Cerebellar cortex (tissue), 1 donor: ENCODE measurements at regions not wholly inside any gene's neighbourhood (a gene's known extent, or its start where the extent isn't known, plus 50 kb on each side); places are given as distances from the start of the nearest gene placed in this dataset.
"Not testable (repeated sequence)": the region's sequence is repeated elsewhere in the genome, so short reads cannot be mapped to it uniquely, and the experiment has no call there.

Experiments
- DNase-seq: peaks from one replicate; pipeline ENCODE4 v3.0.0-alpha.2; 2015; ENCODE audit warnings: low spot score

DNA sequence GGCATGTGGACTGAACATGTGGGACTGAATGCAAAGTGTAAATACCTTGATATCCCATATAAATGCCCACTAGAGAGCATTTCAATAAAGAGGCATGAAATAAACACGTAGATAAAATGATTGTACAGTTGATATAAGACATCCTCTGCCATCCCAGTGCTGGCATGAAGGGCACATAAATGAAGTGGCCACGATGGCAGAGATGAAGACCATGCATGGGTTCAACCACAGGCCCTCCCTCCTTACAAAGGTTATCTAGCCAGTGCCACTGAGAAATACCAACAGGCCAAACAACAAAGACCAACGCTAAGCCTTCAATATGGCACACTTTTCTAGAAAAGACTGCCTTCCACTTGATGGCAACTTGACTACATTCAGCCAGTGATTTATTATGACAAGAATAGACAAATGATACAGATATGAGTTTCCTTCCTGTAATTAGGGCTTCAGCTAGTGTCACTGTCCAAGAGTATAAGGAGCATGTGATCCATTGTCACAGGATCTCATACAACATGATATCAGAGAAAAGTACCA, 493.9 kb upstream of the MAP2 start:
- no peak for DNase-seq

DNA sequence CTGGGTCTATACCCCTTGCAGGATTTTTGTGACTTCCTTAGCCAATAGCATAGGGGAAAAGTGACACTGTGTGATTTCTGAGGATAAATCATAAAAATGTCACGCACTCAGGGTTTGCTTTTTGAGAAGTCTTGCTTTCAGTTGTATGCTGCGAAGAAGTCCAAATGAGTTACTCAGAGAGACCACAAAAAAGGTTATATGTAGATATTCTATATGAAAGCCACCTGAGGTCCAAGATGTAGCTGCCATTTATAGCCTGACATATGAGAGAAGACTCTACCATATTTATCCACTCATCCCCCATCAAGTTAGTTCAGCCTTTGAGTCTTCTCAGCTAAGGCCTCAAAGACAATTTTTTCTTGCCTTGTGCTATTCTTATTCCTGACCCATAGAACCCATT, 488.3 kb upstream of the MAP2 start:
- no peak for DNase-seq

DNA sequence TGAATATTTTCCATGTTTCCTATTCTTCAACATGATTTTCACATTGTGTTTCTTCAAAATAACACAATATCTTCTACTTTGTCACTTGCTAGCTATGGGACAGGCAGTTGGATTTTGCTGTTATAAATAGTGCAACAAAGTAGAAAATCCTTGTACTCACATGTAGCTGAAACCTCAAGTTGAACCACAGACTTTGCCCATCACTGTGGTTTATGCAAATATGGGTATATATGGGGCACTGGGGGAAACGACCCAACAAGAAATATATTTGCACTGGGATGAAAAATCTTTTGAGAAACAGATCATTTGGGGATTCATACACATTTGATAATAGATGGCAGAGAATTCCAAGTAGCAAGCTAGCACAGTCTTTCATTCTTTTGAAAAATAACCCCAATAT, 486.3 kb upstream of the MAP2 start:
- DNase-seq = no peak

DNA sequence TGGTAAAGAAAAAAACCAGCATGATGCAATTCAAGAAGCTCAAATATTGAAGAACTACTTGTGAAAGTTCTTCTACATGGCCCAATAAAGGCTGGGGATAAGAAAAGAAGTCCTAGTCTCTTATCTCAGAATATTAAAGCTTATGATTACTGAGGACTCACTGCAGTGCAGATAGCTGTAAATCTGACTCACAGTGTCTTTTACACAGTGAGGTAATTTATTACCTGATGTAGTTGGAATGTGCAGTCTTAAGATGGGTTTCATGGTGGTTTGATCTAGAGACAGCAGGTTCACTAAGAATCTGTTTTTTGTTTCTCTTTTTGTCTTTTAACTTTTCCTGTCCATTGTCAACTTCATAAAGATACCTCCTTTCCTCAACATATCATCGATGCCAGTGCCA, 484.0 kb upstream of the MAP2 start:
- DNase-seq = no peak

DNA sequence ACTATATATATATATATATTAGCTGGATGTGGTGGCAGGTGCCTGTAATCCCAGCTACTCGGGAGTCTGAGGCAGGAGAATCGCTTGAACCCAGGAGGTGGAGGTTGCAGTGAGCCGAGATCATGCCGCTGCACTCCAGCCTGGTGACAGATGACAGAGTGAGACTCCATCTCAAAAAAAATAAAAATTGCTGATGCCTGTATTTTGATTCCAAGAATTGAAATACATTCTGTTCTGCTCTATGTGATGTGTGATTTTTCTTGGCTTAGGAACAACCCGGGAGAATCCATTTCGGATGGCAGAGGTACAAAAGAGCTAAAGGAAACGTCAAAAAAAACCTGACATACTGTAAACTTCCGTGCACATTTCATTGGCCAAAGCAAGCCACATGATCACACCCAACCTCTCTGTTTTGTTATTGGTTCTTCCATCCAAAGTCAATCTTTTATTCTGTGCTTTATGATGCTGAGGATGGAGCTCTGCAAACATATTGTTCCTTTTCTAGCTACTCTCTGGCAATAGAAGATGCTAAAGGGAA, 478.1 kb upstream of the MAP2 start:
- DNase-seq = no peak

DNA sequence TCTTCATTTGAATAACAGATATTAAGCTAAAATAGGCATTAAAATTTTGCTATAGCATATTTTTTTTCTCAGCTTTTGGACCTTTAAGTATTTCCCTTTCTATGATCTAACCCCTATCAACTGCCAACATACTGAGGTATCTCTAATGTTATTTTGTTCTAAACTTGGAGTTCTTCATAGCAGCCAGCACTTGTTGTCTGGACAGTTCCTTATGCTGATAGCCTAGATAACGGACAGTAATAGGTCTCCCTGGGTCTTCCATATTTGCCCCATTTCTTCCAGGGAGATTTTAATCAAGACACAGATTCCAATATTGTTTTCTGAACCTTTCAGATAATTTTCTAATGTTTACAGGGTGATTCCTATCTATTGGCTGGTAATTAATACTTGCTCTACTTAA, 475.8 kb upstream of the MAP2 start:
- no peak for DNase-seq

DNA sequence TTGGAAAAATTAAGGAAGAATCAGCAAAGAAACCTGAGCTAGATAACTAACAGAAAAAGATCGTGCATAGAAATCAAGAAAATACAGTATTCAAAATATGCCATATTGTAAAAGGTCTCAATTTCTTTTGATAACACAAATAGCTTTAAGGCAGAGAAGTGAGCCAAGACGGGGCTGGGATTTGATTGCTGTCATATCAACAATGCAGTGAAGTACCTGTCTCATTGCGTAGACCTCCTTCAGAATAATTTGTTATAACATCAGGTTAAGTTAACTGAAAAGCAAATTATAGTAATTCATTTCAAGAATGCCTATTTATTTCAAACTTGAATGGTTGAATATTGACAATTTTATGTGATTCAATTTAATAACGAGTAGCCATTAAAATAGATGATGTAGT, 453.8 kb upstream of the MAP2 start:
- no peak for DNase-seq

DNA sequence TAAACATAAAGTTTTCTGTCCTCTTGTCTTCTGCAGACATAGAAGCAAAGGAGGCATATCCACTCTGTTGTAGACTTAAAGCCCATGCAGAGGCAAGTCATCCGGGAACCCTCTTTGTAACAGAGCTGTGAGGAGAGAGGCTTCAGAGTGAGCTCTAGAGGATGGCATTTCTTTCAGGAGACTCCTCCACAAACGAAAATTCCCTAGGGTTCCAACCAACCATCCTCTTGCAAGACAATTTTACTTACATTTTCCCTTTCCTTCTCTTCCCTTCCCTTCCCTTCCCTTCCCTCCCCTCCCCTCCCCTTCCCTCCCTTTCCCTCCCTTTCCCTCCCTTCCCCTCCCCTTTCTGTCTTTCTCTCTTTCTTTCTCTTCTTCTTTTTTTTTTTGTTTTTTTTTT, 446.3 kb upstream of the MAP2 start:
- no peak for DNase-seq

DNA sequence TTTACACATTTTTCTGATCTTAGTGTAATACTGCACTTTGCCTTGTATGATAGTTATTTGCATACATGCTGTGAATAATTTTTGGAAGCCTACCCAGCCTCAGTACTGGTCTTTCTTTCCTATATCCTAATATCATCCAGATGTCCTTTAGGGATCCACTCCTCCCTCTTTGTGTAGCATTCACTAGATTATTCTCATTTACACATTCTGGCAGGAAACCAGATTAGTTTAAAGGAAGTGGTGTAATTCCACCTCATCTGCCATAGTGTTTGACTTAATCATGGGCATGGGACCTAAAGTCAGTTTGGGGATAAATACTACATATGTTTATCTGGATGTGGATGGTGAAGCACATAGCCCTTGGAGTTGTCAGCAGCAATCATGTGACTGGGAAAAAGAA, 444.9 kb upstream of the MAP2 start:
- DNase-seq = no peak

DNA sequence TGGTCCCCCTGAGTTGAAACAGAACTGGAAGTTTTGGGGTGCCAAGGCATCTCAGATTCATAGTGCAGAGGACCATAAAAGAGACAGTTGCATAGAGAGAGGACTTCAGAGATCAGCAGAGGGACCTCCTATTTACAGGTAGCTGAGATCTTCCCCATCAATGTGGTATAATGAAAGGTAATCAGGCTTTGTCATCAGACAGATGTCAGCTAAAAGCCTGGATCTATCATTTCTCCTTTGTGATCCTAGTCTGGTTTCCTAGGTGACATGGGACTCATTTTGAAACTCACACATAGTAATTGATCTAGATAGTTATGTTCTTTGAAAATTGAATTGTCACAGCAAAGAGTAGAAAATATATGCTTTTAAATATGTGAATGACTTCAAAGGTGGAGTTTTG, 443.5 kb upstream of the MAP2 start:
- no peak for DNase-seq

DNA sequence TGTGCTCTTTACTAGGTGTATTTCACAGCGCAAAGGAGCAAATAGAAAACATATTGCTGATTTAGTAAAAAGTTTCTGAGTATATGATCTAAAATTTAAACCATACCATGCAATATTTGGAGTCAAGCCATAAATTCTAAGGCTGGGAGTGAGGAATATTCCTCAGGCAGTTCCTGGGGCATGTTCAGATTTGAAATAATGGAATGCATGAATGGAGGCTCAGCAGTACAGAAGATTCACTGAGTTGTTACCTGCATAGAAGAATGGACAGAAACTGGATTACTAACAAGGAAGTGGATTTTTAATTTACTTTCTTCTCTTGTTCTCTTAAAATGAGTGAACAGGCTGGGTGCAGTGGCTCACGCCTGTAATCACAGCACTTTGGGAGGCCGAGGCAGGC, 441.0 kb upstream of the MAP2 start:
- DNase-seq = no peak

DNA sequence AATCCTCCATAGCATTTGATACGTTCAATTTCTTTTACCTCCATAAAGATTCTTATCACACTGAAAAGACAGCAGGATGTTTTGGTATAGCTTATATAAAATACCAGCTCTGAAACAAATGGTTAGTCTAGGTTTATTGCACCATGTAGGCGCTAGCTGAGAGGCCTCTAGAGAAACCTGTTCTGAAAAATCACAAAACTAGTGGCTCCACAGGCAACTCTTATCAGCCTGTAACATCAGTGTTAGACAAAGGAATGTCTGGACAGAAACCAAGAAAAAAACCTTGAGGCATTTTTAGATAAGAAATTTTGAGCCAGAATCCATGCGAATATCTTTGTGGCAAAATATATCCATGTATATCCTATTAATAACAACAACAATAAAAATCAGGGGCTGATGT, 440.4 kb upstream of the MAP2 start:
- no peak for DNase-seq

DNA sequence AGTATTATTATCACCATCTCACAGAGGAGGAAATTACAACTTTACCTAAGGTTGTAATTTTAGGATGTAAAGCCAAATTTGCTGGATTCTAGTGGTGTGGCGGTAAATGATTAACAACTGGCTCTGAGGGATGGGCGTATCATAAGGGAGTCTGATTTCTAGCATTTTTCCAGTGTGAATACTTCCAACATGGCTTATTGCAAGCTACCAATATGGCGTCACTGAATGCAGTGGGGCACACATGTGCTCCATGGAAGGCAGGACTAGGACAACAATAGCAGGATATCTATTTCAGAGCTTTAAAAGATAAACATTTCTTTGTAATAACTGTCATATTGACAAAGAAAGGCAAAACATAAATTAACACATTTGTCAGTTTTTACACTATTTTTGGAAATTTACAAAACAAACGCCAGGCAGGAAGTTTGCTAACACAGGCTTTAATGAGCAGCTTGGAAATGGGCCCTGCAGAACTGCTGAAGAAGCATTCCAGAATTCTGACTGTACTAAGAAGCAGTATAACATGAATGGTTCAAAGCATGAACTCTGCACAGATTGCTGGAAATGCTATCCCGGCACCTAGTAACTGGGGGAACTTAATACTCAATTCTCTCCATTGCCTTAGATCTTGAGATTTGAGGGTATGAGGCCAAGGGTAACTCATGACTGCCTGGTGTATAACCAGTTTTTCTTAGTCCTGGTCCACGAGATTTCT, 439.3 kb upstream of the MAP2 start:
- DNase-seq = no peak

DNA sequence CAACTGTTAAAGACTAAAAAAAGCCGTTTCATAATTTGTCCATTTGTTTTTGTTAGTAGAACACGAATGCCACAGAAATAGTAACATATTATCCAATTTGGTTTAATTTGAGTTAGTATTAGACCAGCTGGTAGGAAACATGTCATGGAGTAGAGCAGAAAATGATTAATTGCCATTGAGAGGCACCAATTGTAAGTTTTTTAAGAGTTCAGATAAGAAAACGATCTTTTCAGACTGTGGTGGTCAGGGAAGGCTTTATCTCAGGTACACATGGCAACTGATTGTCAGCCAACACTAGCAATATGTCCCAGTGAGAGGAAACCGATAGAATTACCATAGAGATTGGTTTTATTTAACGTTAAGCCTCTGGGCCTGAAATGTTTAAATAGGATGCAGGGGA, 438.2 kb upstream of the MAP2 start:
- DNase-seq = no peak

DNA sequence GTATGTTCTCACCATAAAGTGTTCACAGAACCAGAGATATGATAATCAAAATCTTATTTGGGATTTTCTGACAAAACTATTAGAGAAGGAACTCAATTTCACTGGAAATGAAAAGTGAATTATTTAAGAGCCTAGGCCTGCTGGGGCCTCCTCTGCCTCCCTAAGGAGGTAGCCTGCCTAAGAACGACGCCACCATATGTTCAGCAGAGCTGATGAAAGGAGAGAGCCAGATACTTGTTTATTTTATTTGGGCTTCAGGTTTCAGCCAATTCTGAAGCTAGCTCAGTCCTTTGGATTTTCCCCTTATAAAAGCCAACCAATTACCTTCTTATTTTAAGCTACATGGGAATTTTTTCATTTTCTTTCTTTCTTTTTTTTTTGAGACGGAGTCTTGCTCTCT, 433.1 kb upstream of the MAP2 start:
- DNase-seq = no peak

DNA sequence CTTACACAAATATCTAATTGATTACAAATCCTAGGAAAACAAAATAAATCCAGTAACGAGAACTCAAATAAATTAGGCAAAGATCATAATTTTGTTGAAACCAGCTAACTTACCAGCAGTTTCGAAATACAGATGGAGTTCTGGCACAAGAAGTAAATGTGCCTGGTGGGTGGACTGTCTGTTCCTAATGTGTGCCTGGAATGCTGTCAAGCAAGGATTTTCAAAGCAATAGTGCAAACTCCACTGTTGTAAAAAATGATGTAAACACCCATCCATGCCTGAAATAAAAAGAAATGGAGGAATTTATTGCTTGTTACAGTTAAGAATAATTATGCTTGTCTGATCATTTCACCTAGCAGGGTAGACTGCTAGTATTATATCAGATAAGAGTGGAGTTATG, 423.9 kb upstream of the MAP2 start:
- DNase-seq = no peak

DNA sequence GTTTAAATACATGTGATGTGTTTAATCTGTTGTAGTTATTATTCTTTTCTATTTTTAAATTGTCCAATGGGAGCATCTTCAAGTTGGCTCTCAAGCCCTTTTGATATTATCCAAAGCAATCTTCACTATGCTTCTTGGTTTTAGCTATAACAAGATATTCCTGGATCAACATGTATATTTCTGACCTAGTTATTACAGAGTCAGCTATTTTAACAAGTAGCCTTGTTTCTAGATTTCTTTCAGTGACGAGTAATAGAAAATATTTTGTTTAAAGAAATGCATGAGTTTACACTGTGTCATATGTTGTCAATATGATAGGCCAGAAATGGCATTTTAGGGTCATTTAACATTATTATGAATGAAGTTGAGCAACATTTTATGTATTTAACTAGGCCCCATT, 421.8 kb upstream of the MAP2 start:
- no peak for DNase-seq

DNA sequence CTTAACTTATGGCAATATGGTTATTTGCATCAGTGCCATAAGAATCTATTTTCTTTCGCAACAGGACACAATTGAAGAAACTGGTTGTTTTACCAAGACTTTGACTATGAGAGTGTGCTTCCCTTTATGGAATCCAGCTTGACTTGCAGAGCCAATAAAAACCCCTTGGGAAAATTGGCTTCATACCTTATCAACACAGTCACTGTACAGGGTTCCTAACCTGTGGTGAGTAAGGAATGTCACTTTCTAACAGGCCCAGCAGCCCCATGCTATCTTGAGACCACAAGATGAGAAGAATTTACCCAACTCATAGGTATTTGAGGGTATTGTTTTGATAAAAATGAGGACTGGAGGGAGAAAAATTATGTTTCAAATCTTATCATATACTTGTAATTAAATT, 418.5 kb upstream of the MAP2 start:
- no peak for DNase-seq

DNA sequence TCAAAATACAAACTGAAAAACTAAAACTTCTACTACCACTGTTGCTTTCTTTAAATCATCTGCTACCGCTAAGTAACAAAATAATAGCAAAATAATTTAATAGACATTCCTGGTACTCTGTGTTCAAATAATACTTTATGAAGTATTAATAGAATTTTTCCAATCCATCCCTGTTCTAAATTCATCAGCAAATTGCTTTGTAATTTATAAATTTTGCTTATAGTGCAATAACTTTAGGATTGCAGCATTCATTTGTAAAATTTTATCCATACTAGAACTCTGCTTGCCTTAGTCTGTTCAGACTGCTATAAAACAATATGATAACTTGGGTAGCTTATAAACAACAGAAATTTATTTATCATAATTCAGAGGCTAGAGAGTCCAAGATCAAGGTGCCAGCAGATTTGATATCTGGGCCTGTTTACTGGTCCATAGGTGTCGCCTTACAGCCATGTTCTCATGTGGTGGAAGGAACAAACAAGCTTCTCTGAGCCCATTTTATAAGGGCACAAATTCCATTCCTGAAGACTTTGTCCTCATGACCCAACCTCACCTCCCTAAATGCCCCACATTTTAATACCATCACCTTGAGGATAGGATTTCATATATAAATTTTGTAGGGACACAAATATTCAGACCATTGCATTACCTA, 415.1 kb upstream of the MAP2 start:
- DNase-seq = no peak

DNA sequence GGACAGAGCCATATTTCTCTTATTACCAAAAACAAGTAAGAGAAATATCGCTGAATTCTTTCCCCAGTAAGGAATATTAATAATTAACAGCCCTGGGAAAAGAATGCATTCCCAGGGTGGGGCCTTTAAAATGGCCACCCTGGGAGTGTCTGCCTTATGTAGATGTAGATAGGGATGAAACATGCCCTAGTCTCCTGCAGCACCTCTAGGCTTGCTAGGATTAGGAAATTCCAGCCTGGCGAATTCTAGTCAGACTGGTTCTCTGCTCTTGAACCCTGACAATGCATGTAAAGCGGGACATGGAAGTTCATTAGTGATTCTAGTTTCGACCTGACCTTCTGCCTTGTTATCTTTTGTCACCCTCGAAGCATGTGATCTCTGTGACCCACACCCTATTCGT, 405.2 kb upstream of the MAP2 start:
- not testable (repeated sequence) for DNase-seq

DNA sequence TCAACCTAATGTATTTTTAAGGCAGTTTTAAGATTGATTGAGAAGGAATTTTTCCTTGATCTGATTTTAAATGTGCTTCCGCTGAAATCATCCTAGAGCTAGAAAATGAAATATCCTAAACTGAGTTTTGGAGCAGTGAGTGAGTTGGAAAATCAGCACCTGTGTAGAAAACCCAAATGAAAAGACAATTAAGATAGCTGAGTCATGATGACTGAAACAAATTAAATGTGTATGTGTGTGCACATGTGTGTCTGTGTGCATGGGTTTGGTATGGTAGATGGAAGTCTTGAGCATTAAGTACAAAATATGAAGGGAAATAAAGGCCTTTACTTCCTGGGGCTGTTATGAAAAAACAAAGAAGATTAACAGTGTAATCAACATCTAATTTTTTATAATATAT, 394.6 kb upstream of the MAP2 start:
- DNase-seq = no peak

DNA sequence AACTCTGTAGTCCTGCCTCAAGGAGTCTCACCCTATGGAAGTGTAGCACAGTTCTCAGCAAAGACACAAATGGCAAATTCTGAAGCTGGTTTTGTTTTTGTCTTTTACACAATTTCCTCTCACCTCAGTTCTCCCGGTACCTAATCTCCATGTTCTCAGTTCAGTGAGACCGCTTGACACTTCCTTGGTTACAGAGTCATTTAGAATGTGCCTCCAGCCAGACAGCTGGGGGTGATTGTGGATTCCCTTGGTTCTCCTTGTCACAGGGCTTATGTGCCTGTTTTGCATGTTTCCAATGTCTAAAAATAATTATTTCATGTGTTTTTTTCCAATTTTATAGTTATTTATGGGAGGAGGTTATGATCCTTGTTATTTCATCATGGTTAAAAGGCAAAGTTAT, 379.5 kb upstream of the MAP2 start:
- DNase-seq = no peak

DNA sequence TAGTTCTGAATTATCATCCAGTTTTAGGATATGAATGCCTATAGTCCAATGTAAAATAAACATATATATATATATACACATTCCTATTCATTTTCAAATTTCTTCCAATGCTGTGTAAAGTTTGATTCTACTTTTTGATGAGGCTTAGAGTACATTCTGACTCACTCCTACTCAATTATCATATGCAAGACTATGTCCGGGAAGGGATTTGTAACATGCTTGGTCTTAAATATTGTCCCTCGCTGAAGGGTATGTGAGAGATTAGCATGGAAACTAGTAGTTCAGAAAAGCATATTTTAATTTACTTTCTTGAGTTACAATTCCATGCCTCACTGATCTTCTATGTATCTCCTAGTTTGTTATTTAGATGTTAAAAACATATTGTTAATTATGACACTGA, 377.7 kb upstream of the MAP2 start:
- DNase-seq = no peak

DNA sequence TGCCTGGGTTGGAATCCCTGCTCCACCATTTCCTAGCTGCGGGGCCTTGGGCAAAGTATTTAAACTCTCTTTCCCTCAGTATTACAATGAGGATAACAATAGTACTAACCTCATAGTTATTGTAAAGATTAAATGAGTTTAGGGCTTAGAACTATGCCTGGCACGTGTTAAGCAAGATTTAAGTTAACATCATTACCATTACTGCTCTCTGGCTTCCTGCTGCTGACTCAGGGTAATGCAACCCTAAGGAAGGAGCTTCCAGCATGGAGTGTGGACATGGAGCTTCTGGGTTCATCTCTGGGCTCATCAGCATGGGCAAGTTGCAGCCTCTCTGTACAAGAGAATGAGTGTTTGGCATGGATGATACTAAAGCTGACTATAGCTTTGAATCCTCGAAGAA, 374.2 kb upstream of the MAP2 start:
- DNase-seq = no peak
